ENCODE measurements at regions not wholly inside any gene's neighbourhood (a gene's known extent, or its start where the extent isn't known, plus 50 kb on each side); places are given as distances from the start of the nearest gene placed in this dataset.

- DNase-seq (ENCODE audit: low read depth) = no peak
Measured at GRCh38 chr10:130430852-130431704, 294.9 kb downstream of the GLRX3 start.

GRCh38 chr10:130432271-130432670, 296.1 kb downstream of the GLRX3 start:
- DNase-seq (ENCODE audit: low read depth) = no peak

GRCh38 chr10:130432850-130433249, 296.7 kb downstream of the GLRX3 start:
- no peak for DNase-seq (ENCODE audit: low read depth)

- no peak for DNase-seq (ENCODE audit: low read depth)
Measured at GRCh38 chr10:130434446-130435385, 298.5 kb downstream of the GLRX3 start.

- DNase-seq (ENCODE audit: low read depth) = no peak
Measured at GRCh38 chr10:130435961-130436360, 299.8 kb downstream of the GLRX3 start.

GRCh38 chr10:130438861-130439260, 302.7 kb downstream of the GLRX3 start:
- no peak for DNase-seq (ENCODE audit: low read depth)

- DNase-seq (ENCODE audit: low read depth) = no peak
Measured at GRCh38 chr10:130439766-130440165, 303.6 kb downstream of the GLRX3 start.

- no peak for DNase-seq (ENCODE audit: low read depth)
Measured at GRCh38 chr10:130440494-130440893, 304.3 kb downstream of the GLRX3 start.

- no peak for DNase-seq (ENCODE audit: low read depth)
Measured at GRCh38 chr10:130440971-130441370, 304.8 kb downstream of the GLRX3 start.

GRCh38 chr10:130443066-130443465, 306.9 kb downstream of the GLRX3 start:
- no peak for DNase-seq (ENCODE audit: low read depth)

GRCh38 chr10:130453036-130453720, 317.0 kb downstream of the GLRX3 start:
- no peak for DNase-seq (ENCODE audit: low read depth)

GRCh38 chr10:130453721-130454542, 317.7 kb downstream of the GLRX3 start:
- DNase-seq (ENCODE audit: low read depth) = no peak

GRCh38 chr10:130454543-130455000, 318.4 kb downstream of the GLRX3 start:
- DNase-seq (ENCODE audit: low read depth) = no peak

GRCh38 chr10:130455111-130455695, 319.0 kb downstream of the GLRX3 start:
- no peak for DNase-seq (ENCODE audit: low read depth)

- DNase-seq (ENCODE audit: low read depth) = no peak
Measured at GRCh38 chr10:130455791-130456190, 319.6 kb downstream of the GLRX3 start.

- DNase-seq (ENCODE audit: low read depth) = no peak
Measured at GRCh38 chr10:130456616-130457015, 320.4 kb downstream of the GLRX3 start.

GRCh38 chr10:130458509-130458908, 322.3 kb downstream of the GLRX3 start:
- no peak for DNase-seq (ENCODE audit: low read depth)

GRCh38 chr10:130459011-130459410, 322.8 kb downstream of the GLRX3 start:
- DNase-seq (ENCODE audit: low read depth) = no peak

- DNase-seq (ENCODE audit: low read depth) = no peak
Measured at GRCh38 chr10:130459851-130460490, 323.8 kb downstream of the GLRX3 start.

- DNase-seq (ENCODE audit: low read depth) = no peak
Measured at GRCh38 chr10:130461631-130462030, 325.4 kb downstream of the GLRX3 start.

All from stromal cell of bone marrow (primary cell).